ENCODE measurements at regions not wholly inside any gene's neighbourhood (a gene's known extent, or its start where the extent isn't known, plus 50 kb on each side); places are given as distances from the start of the nearest gene placed in this dataset.

GRCh38 chr12:114284041-114284440 is 121.9 kb downstream of the TBX5 start:
- H4K20me1 ChIP-seq (ENCODE audit: control insufficient read depth, extremely low read depth, insufficient read depth, low read length): no peaks in the 10 kb centered on the region
- TF ChIP-seq CTCF (conservative IDR thresholded peaks at IDR 0.05 in 1 of 2, IDR thresholded peaks at IDR 0.05 in 1 of 2; ENCODE audit: low read depth in 1 of 2, low read length in 2 of 2): no peak
- no peak for TF ChIP-seq EZH2 (IDR thresholded peaks at IDR 0.05; ENCODE audit: low read length, missing control alignments)
- no peak overlapping the region for H3K4me2 ChIP-seq (ENCODE audit: extremely low read depth, insufficient read depth, low read length)
- H3K9ac ChIP-seq (ENCODE audit: insufficient read depth, low read length): no peak overlapping the region
- H3K4me1 ChIP-seq (ENCODE audit: control insufficient read depth, extremely low read depth, insufficient read depth, low read length): no peaks in the 10 kb centered on the region
- H3K36me3 ChIP-seq (ENCODE audit: control insufficient read depth, insufficient read depth, low read length): no peaks in the 10 kb centered on the region
- no peak overlapping the region for H3K4me3 ChIP-seq (replicated peaks in 1 of 4; ENCODE audit: control extremely low read depth in 1 of 4, insufficient read depth in 1 of 4, low read depth in 3 of 4, low read length in 4 of 4)
- H3K9me3 ChIP-seq (ENCODE audit: control insufficient read depth, insufficient read depth, low read depth, low read length): no peaks in the 10 kb centered on the region
- H2AFZ ChIP-seq (ENCODE audit: low read length): no peak overlapping the region
- no peak overlapping the region for H3K27ac ChIP-seq (ENCODE audit: insufficient read depth, low read length)
- H3K79me2 ChIP-seq (ENCODE audit: control insufficient read depth, insufficient read depth, low read length): no peaks in the 10 kb centered on the region
- no peak for DNase-seq (ENCODE audit: low read depth in 2 of 2)
- no peaks in the 10 kb centered on the region for H3K27me3 ChIP-seq (ENCODE audit: control insufficient read depth, insufficient read depth, low read length)

- no peak overlapping the region for H3K9ac ChIP-seq (ENCODE audit: insufficient read depth, low read length)
- no peaks in the 10 kb centered on the region for H3K36me3 ChIP-seq (ENCODE audit: control insufficient read depth, insufficient read depth, low read length)
- H3K27ac ChIP-seq (ENCODE audit: insufficient read depth, low read length): no peak overlapping the region
- H4K20me1 ChIP-seq (ENCODE audit: control insufficient read depth, extremely low read depth, insufficient read depth, low read length): no peaks in the 10 kb centered on the region
- H3K27me3 ChIP-seq (ENCODE audit: control insufficient read depth, insufficient read depth, low read length): peaks cover 3% of the 10 kb centered on the region
- H3K9me3 ChIP-seq (ENCODE audit: control insufficient read depth, insufficient read depth, low read depth, low read length): no peaks in the 10 kb centered on the region
- H3K4me2 ChIP-seq (ENCODE audit: extremely low read depth, insufficient read depth, low read length): no peak overlapping the region
- H3K79me2 ChIP-seq (ENCODE audit: control insufficient read depth, insufficient read depth, low read length): no peaks in the 10 kb centered on the region
- no peak for TF ChIP-seq EZH2 (IDR thresholded peaks at IDR 0.05; ENCODE audit: low read length, missing control alignments)
- TF ChIP-seq CTCF (conservative IDR thresholded peaks at IDR 0.05 in 1 of 2, IDR thresholded peaks at IDR 0.05 in 1 of 2; ENCODE audit: low read depth in 1 of 2, low read length in 2 of 2): no peak
- H2AFZ ChIP-seq (ENCODE audit: low read length): no peak overlapping the region
- H3K4me3 ChIP-seq (replicated peaks in 1 of 4; ENCODE audit: control extremely low read depth in 1 of 4, insufficient read depth in 1 of 4, low read depth in 3 of 4, low read length in 4 of 4): no peak overlapping the region
- peak in 1 of 2 donors; percentile 86 for DNase-seq (ENCODE audit: low read depth in 2 of 2)
- H3K4me1 ChIP-seq (ENCODE audit: control insufficient read depth, extremely low read depth, insufficient read depth, low read length): peaks cover 2% of the 10 kb centered on the region
These were observed 129.8 kb downstream of the TBX5 start for GRCh38 chr12:114275932-114276785.

GRCh38 chr12:114275086-114275485 is 130.9 kb downstream of the TBX5 start:
- no peak for TF ChIP-seq CTCF (conservative IDR thresholded peaks at IDR 0.05 in 1 of 2, IDR thresholded peaks at IDR 0.05 in 1 of 2; ENCODE audit: low read depth in 1 of 2, low read length in 2 of 2)
- TF ChIP-seq EZH2 (IDR thresholded peaks at IDR 0.05; ENCODE audit: low read length, missing control alignments): no peak
- H3K27me3 ChIP-seq (ENCODE audit: control insufficient read depth, insufficient read depth, low read length): peaks cover 4% of the 10 kb centered on the region
- peak in 1 of 2 donors; percentile 42 for DNase-seq (ENCODE audit: low read depth in 2 of 2)

More at GRCh38 chr12:114275086-114275485, 130.9 kb downstream of the TBX5 start:
- H4K20me1 ChIP-seq (ENCODE audit: control insufficient read depth, extremely low read depth, insufficient read depth, low read length): no peaks in the 10 kb centered on the region
- peaks cover 2% of the 10 kb centered on the region for H3K4me1 ChIP-seq (ENCODE audit: control insufficient read depth, extremely low read depth, insufficient read depth, low read length)
- H3K27ac ChIP-seq (ENCODE audit: insufficient read depth, low read length): no peak overlapping the region
- H3K9ac ChIP-seq (ENCODE audit: insufficient read depth, low read length): no peak overlapping the region
- no peaks in the 10 kb centered on the region for H3K79me2 ChIP-seq (ENCODE audit: control insufficient read depth, insufficient read depth, low read length)
- H3K9me3 ChIP-seq (ENCODE audit: control insufficient read depth, insufficient read depth, low read depth, low read length): no peaks in the 10 kb centered on the region
- H3K36me3 ChIP-seq (ENCODE audit: control insufficient read depth, insufficient read depth, low read length): no peaks in the 10 kb centered on the region
- H3K4me2 ChIP-seq (ENCODE audit: extremely low read depth, insufficient read depth, low read length): no peak overlapping the region
- no peak overlapping the region for H3K4me3 ChIP-seq (replicated peaks in 1 of 4; ENCODE audit: control extremely low read depth in 1 of 4, insufficient read depth in 1 of 4, low read depth in 3 of 4, low read length in 4 of 4)
- no peak overlapping the region for H2AFZ ChIP-seq (ENCODE audit: low read length)
